Pulmonary artery endothelial cell (primary cell): ENCODE measurements at regions not wholly inside any gene's neighbourhood (a gene's known extent, or its start where the extent isn't known, plus 50 kb on each side); places are given as distances from the start of the nearest gene placed in this dataset.
"Not testable (repeated sequence)": the region's sequence is repeated elsewhere in the genome, so short reads cannot be mapped to it uniquely, and the experiment has no call there.

Experiments used
- DNase-seq: peaks from one replicate; pipeline ENCODE4 v3.0.0-alpha.2; 2011; ENCODE audit warnings: low read depth, low spot score

- DNase-seq = no peak
Measured at GRCh38 chr15:81728726-81729125, 317.1 kb downstream of the MEX3B start.

GRCh38 chr15:81725590-81725989 lies 320.2 kb downstream of the MEX3B start:
- no peak for DNase-seq

GRCh38 chr15:81724536-81724935 lies 321.3 kb downstream of the MEX3B start:
- DNase-seq = no peak

- DNase-seq = no peak
Measured at GRCh38 chr15:81723701-81724100, 322.1 kb downstream of the MEX3B start.

GRCh38 chr15:81723113-81723651 lies 322.6 kb downstream of the MEX3B start:
- no peak for DNase-seq

- DNase-seq = not testable (repeated sequence)
Measured at GRCh38 chr15:81716468-81716867, 329.4 kb downstream of the MEX3B start.

GRCh38 chr15:81710328-81710727 lies 335.5 kb downstream of the MEX3B start:
- no peak for DNase-seq

- DNase-seq = not testable (repeated sequence)
Measured at GRCh38 chr15:81706816-81707346, 332.9 kb upstream of the TMC3 start.

- not testable (repeated sequence) for DNase-seq
Measured at GRCh38 chr15:81705727-81706126, 331.7 kb upstream of the TMC3 start.

GRCh38 chr15:81686021-81686420 lies 312.0 kb upstream of the TMC3 start:
- DNase-seq = no peak

- DNase-seq = no peak
Measured at GRCh38 chr15:81685237-81685636, 311.2 kb upstream of the TMC3 start.

GRCh38 chr15:81680829-81681228 lies 306.8 kb upstream of the TMC3 start:
- DNase-seq = no peak

- no peak for DNase-seq
Measured at GRCh38 chr15:81666839-81667238, 292.8 kb upstream of the TMC3 start.

GRCh38 chr15:81660976-81661375 lies 287.0 kb upstream of the TMC3 start:
- DNase-seq = no peak

GRCh38 chr15:81653259-81653658 lies 279.2 kb upstream of the TMC3 start:
- no peak for DNase-seq

- no peak for DNase-seq
Measured at GRCh38 chr15:81645470-81645869, 271.5 kb upstream of the TMC3 start.

- DNase-seq = no peak
Measured at GRCh38 chr15:81643771-81644170, 269.8 kb upstream of the TMC3 start.

- no peak for DNase-seq
Measured at GRCh38 chr15:81642451-81642990, 268.5 kb upstream of the TMC3 start.

- DNase-seq = not testable (repeated sequence)
Measured at GRCh38 chr15:81636064-81636463, 262.1 kb upstream of the TMC3 start.

- DNase-seq = no peak
Measured at GRCh38 chr15:81633889-81634288, 259.9 kb upstream of the TMC3 start.

- no peak for DNase-seq
Measured at GRCh38 chr15:81625896-81626295, 251.9 kb upstream of the TMC3 start.

GRCh38 chr15:81619002-81619401 lies 245.0 kb upstream of the TMC3 start:
- no peak for DNase-seq

- DNase-seq = no peak
Measured at GRCh38 chr15:81612631-81613030, 238.6 kb upstream of the TMC3 start.

GRCh38 chr15:81611679-81612078 lies 237.7 kb upstream of the TMC3 start:
- no peak for DNase-seq
